HEK293 (cell line): ENCODE measurements at regions not wholly inside any gene's neighbourhood (a gene's known extent, or its start where the extent isn't known, plus 50 kb on each side); places are given as distances from the start of the nearest gene placed in this dataset.

Experiments
- CTCF ChIA-PET: fragments of 350-600 bp; formaldehyde crosslinking; extraction: SDS; loops from one replicate; lab custom pipeline; 2021; ENCODE audit warnings: antibody characterized with exemption; lab: Yijun Ruan, JAX
- POLR2A ChIA-PET: fragments of 300-600 bp; formaldehyde crosslinking; extraction: SDS; loops from one replicate; lab custom pipeline; 2020; ENCODE audit warnings: antibody characterized with exemption, inconsistent platforms; lab: Yijun Ruan, JAX
- H3K27ac ChIP-seq: fragments of 200-500 bp; sonication (Bioruptor generic); 2 replicates; pipeline ENCODE4 v1.5.1; 2014; ENCODE audit warnings: low read depth, low read length, control low read depth, inconsistent platforms; ENCODE audit errors: extremely low read depth
- H3K36me3 ChIP-seq, 2 experiments: fragments of 200-500 bp in 1 of 2; sonication (Bioruptor generic) in 1 of 2; 1 replicate in 1 of 2; 2 replicates in 1 of 2; pipeline ENCODE4 v1.5.1; 2014 to 2017; ENCODE audit warnings: inconsistent platforms in 2 of 2, low read length in 2 of 2; ENCODE audit not compliant: control insufficient read depth in 2 of 2, insufficient read depth in 1 of 2
- H3K4me1 ChIP-seq: fragments of 200-500 bp; sonication (Bioruptor generic); 2 replicates; pipeline ENCODE4 v1.5.1; 2014; ENCODE audit warnings: mild to moderate bottlenecking, low read length, inconsistent platforms; ENCODE audit not compliant: control insufficient read depth, insufficient read depth
- H3K4me3 ChIP-seq: 2 replicates; pipeline ENCODE4 v1.5.1; 2011; ENCODE audit warnings: low read depth, mild to moderate bottlenecking, control low read depth, low read length, moderate library complexity
- H3K9me3 ChIP-seq: fragments of 200-500 bp; sonication (Bioruptor generic); 2 replicates; pipeline ENCODE4 v1.5.1; 2014; ENCODE audit warnings: low read depth, low read length, inconsistent platforms; ENCODE audit not compliant: control insufficient read depth, insufficient read depth
- HIC1 ChIP-seq: fragments of 450-650 bp; formaldehyde crosslinking; IDR thresholded peaks from 2 replicates; pipeline ENCODE4 v1.5.1; 2016; ENCODE audit warnings: missing biosample characterization, missing genetic modification characterization
- HOXD13 ChIP-seq: sonication (generic); formaldehyde crosslinking; IDR thresholded peaks from 2 replicates; pipeline ENCODE4 v1.8.0; 2022; ENCODE audit warnings: missing genetic modification reagents, borderline replicate concordance
- KLF1 ChIP-seq: fragments of 450-650 bp; formaldehyde crosslinking; IDR thresholded peaks from 2 replicates; pipeline ENCODE4 v1.5.1; 2016; ENCODE audit warnings: missing biosample characterization, missing genetic modification characterization
- RBAK ChIP-seq: fragments of 450-650 bp; formaldehyde crosslinking; IDR thresholded peaks from 2 replicates; pipeline ENCODE4 v1.5.1; 2016; ENCODE audit warnings: missing biosample characterization, missing genetic modification characterization
- SCRT1 ChIP-seq: fragments of 450-650 bp; formaldehyde crosslinking; IDR thresholded peaks from 2 replicates; pipeline ENCODE4 v1.5.1; 2016; ENCODE audit warnings: missing biosample characterization, missing genetic modification characterization, borderline replicate concordance
- SP3 ChIP-seq: fragments of 450-650 bp; formaldehyde crosslinking; IDR thresholded peaks from 2 replicates; pipeline ENCODE4 v1.5.1; 2016; ENCODE audit warnings: missing biosample characterization, missing genetic modification characterization
- TCF7L2 ChIP-seq: IDR thresholded peaks from 2 replicates; pipeline ENCODE4 v1.6.1; 2011; ENCODE audit warnings: low read depth, mild to moderate bottlenecking, inconsistent platforms, low read length, moderate library complexity, borderline replicate concordance
- TRIM28 ChIP-seq: IDR thresholded peaks from 2 replicates; pipeline ENCODE4 v1.6.1; 2011; ENCODE audit warnings: low read length, control low read depth, borderline replicate concordance
- ZEB2 ChIP-seq: fragments of 450-650 bp; formaldehyde crosslinking; IDR thresholded peaks from 2 replicates; pipeline ENCODE4 v1.5.1; 2016; ENCODE audit warnings: missing biosample characterization, missing genetic modification characterization
- ZNF174 ChIP-seq: fragments of 450-650 bp; formaldehyde crosslinking; IDR thresholded peaks from 2 replicates; pipeline ENCODE4 v1.5.0; 2017; ENCODE audit warnings: missing biosample characterization, mild to moderate bottlenecking, missing genetic modification characterization
- ZNF175 ChIP-seq: fragments of 450-650 bp; formaldehyde crosslinking; IDR thresholded peaks from 2 replicates; pipeline ENCODE4 v1.5.1; 2016; ENCODE audit warnings: missing biosample characterization, missing genetic modification characterization
- ZNF19 ChIP-seq: fragments of 450-650 bp; formaldehyde crosslinking; IDR thresholded peaks from 2 replicates; pipeline ENCODE4; 2016; ENCODE audit warnings: missing biosample characterization, missing genetic modification characterization, low read depth
- ZNF324 ChIP-seq: fragments of 450-650 bp; formaldehyde crosslinking; IDR thresholded peaks from 2 replicates; pipeline ENCODE4 v1.5.1; 2016; ENCODE audit warnings: missing biosample characterization, missing genetic modification characterization
- ZNF48 ChIP-seq: fragments of 450-650 bp; formaldehyde crosslinking; IDR thresholded peaks from 2 replicates; pipeline ENCODE4 v1.5.1; 2016; ENCODE audit warnings: missing biosample characterization, missing genetic modification characterization
- ZNF501 ChIP-seq: fragments of 450-650 bp; formaldehyde crosslinking; IDR thresholded peaks from 2 replicates; pipeline ENCODE4 v1.5.1; 2016; ENCODE audit warnings: missing biosample characterization, missing genetic modification characterization
- ZNF510 ChIP-seq: fragments of 450-650 bp; formaldehyde crosslinking; IDR thresholded peaks from 2 replicates; pipeline ENCODE4 v1.5.1; 2018; ENCODE audit warnings: mild to moderate bottlenecking, missing genetic modification characterization, missing biosample characterization; ENCODE audit not compliant: insufficient replicate concordance
- ZNF585B ChIP-seq: fragments of 450-650 bp; formaldehyde crosslinking; IDR thresholded peaks from 2 replicates; pipeline ENCODE4 v1.5.1; 2016; ENCODE audit warnings: missing biosample characterization, missing genetic modification characterization
- ZNF600 ChIP-seq: fragments of 450-650 bp; formaldehyde crosslinking; IDR thresholded peaks from 2 replicates; pipeline ENCODE4 v1.5.1; 2016; ENCODE audit warnings: missing biosample characterization, missing genetic modification characterization
- ZNF624 ChIP-seq: fragments of 450-650 bp; formaldehyde crosslinking; IDR thresholded peaks from 2 replicates; pipeline ENCODE4 v1.5.1; 2017; ENCODE audit warnings: missing biosample characterization, missing genetic modification characterization
- ZNF660 ChIP-seq: fragments of 450-650 bp; IDR thresholded peaks from 2 replicates; pipeline ENCODE4 v1.5.1; 2018; ENCODE audit warnings: missing biosample characterization, mild to moderate bottlenecking, missing genetic modification characterization
- ZNF785 ChIP-seq: fragments of 450-650 bp; formaldehyde crosslinking; IDR thresholded peaks from 2 replicates; pipeline ENCODE4 v1.5.1; 2016; ENCODE audit warnings: missing biosample characterization, missing genetic modification characterization
- ZNF791 ChIP-seq: fragments of 450-650 bp; formaldehyde crosslinking; IDR thresholded peaks from 2 replicates; pipeline ENCODE4 v1.5.1; 2016; ENCODE audit warnings: missing biosample characterization, missing genetic modification characterization
- ZNF837 ChIP-seq: fragments of 450-650 bp; formaldehyde crosslinking; IDR thresholded peaks from 2 replicates; pipeline ENCODE4 v1.5.1; 2016; ENCODE audit warnings: missing biosample characterization, missing genetic modification characterization
- ZSCAN4 ChIP-seq: fragments of 450-650 bp; formaldehyde crosslinking; IDR thresholded peaks from 2 replicates; pipeline ENCODE4 v1.5.1; 2017; ENCODE audit warnings: missing biosample characterization, missing genetic modification characterization

GRCh38 chr4:41384992-41385391, 128.3 kb downstream of the UCHL1 start:
- H3K36me3 ChIP-seq: no peaks in the 10 kb centered on the region
- ChIA-PET POLR2A (no interaction called here), CTCF (no interaction called here)
- no peak for TF ChIP-seq ZSCAN4 (tag by site-specific recombination)
- no peak for TF ChIP-seq ZNF785
- TF ChIP-seq TRIM28: no peak
- no peak for TF ChIP-seq ZNF174
- TF ChIP-seq KLF1 (tag by site-specific recombination): no peak
- TF ChIP-seq ZNF600 (tag by site-specific recombination): no peak
- no peak for TF ChIP-seq SP3
- no peak for TF ChIP-seq ZNF48 (tag by site-specific recombination)
- no peak for TF ChIP-seq ZNF585B (tag by site-specific recombination)
- TF ChIP-seq RBAK (tag by site-specific recombination): no peak
- no peak for TF ChIP-seq ZEB2 (tag by site-specific recombination)
- no peak for TF ChIP-seq ZNF837 (tag by site-specific recombination)
- TF ChIP-seq HOXD13 (CRISPR knock-in tag): no peak
- TF ChIP-seq SCRT1: no peak
- no peaks in the 10 kb centered on the region for H3K9me3 ChIP-seq
- H3K4me1 ChIP-seq: no peaks in the 10 kb centered on the region
- no peak overlapping the region for H3K27ac ChIP-seq
- H3K4me3 ChIP-seq: no peak overlapping the region

- ChIA-PET CTCF (no interaction called here), POLR2A (no interaction called here)
- no peak overlapping the region for H3K27ac ChIP-seq
- H3K36me3 ChIP-seq: no peaks in the 10 kb centered on the region
- no peak for TF ChIP-seq ZSCAN4 (tag by site-specific recombination)
- no peak for TF ChIP-seq ZNF791 (tag by site-specific recombination)
- TF ChIP-seq ZNF660 (tag by site-specific recombination): no peak
- TF ChIP-seq ZNF624 (tag by site-specific recombination): no peak
- TF ChIP-seq SCRT1: no peak
- TF ChIP-seq ZNF175: no peak
- no peak for TF ChIP-seq ZNF19 (tag by site-specific recombination)
- TF ChIP-seq HIC1: no peak
- TF ChIP-seq ZNF324 (tag by site-specific recombination): no peak
- no peak for TF ChIP-seq TRIM28
- TF ChIP-seq ZNF501 (tag by site-specific recombination): no peak
- no peak for TF ChIP-seq ZNF510
- no peak for TF ChIP-seq ZNF585B (tag by site-specific recombination)
- TF ChIP-seq RBAK (tag by site-specific recombination): no peak
- TF ChIP-seq TCF7L2: no peak
- H3K4me1 ChIP-seq: no peaks in the 10 kb centered on the region
- no peaks in the 10 kb centered on the region for H3K9me3 ChIP-seq
- H3K4me3 ChIP-seq: no peak overlapping the region
These were observed 128.8 kb downstream of the UCHL1 start for GRCh38 chr4:41385481-41385880.
